ENCODE measurements at regions not wholly inside any gene's neighbourhood (a gene's known extent, or its start where the extent isn't known, plus 50 kb on each side); places are given as distances from the start of the nearest gene placed in this dataset.
"Not testable (repeated sequence)": the region's sequence is repeated elsewhere in the genome, so short reads cannot be mapped to it uniquely, and the experiment has no call there.

- DNase-seq (ENCODE audit: low read depth), result not testable (repeated sequence)
Measured at GRCh38 chr1:91207691-91208090, 185.9 kb upstream of the ZNF644 start.

- DNase-seq (ENCODE audit: low read depth), result not testable (repeated sequence)
Measured at GRCh38 chr1:91204150-91204549, 182.3 kb upstream of the ZNF644 start.

GRCh38 chr1:91201694-91202093, 179.9 kb upstream of the ZNF644 start:
- DNase-seq (ENCODE audit: low read depth), result no peak

DNA sequence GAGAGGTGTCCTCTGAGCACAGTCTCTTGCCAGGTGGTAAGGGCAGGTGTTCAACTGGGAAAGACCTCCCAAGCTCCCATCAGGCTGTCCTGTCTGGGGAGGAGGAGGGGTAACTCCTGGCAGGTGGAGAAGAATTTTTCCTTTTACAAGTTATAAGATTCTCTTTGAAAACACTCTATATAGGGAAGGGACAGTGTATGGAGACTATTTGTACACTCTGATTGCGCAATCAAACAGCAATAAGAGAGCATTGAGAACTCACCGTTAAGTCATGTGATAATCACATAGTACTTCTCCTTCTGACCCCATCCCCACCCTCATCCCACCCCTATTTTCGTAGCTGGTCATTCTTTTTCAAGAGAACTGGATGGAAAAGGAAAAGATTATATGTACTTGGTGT, 179.3 kb upstream of the ZNF644 start:
- DNase-seq (ENCODE audit: low read depth), result no peak

DNA sequence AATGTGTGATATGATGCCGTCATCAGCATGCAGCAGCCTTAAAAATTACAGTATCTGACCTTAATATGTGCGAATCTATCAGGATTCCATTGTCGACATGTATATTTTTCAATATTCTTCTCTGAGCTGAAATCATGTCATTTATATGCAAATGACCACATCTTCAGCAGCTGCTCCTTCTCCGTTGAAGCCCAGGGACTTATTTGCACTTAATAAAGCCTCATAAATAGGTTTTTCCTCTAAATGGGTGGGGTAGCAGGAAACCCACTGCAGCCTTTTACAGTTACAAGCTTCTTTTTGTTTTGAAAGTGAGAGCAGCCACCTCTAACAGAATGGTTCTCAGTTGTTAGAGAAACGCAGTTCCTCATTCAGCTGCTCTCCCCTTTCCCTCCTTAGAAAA, 178.8 kb upstream of the ZNF644 start:
- DNase-seq (ENCODE audit: low read depth), result no peak

DNA sequence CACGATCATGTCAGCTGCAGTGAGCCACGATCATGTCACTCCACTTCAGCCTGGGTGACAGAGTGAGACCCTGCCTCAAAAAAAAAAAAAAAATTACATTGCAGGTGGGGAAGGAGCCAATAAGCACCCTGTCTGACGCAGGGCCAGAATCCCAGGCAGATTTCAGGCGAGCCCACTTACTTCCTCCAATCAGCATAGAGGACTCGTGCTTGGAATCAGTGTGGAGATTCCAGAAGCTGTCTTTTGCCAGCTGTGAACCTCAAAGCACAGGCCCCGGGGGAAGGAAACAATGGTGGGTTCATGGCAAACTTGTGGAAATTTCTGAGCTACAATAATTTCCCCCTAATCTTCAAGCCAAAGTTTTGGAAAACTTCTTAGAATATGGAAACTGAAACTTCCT, 178.2 kb upstream of the ZNF644 start:
- DNase-seq (ENCODE audit: low read depth), result no peak

- DNase-seq (ENCODE audit: low read depth), result no peak
Measured at GRCh38 chr1:91190996-91191395, 169.2 kb upstream of the ZNF644 start.

DNA sequence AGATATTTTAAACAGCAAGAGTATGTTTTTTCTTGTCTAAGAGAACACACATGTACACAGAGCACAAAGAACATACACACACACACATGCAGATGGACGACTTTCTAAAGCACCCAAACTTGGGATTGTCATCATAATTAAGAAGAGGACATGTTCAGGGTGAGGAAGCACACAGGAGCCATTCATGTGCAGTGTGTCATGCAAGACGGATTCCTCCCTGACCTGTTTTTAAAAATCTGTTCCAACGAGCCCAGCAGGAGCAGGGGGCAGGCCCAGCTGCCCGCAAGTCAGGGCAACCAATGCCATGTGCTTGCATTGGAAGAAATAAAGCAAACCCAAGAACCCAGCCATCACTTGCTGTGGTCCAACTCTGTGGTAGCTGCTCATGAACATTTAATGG, 167.3 kb upstream of the ZNF644 start:
- no peak for DNase-seq (ENCODE audit: low read depth)

DNA sequence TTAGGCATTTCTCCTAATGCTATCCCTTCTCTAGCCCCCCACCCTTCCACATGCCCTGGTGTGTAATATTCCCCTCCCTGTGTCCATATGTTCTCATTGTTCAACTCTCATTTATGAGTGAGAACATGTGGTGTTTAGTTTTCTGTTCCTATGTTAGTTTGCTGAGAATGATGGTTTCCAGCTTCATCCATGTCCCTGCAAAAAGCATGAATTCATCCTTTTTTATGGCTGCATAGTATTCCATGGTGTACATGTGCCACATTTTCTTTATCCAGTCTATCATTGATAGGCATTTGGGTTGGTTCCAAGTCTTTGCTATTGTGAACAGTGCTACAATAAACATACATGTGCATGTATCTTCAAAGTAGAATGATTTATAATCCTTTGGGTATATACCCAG, 161.0 kb upstream of the ZNF644 start:
- not testable (repeated sequence) for DNase-seq (ENCODE audit: low read depth)

DNA sequence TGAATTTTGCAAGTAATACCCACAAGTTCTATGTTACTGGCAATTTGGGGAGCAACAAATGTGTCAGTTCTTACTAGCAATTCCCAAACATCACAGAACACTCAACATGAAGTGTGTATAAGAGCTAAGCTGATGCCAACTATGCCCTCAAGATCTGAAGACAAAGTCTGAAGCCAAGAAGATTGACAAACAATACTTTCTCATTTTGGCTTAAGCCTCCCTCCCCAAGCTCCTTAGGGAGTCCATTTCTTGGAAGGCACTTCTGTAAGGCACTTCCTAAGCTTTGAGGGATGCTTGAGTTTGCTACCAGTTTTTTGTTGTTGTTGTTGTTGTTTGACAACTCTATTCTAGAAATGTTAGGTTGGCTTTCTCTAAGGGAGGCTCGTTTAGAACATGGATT, 154.4 kb upstream of the ZNF644 start:
- no peak for DNase-seq (ENCODE audit: low read depth)

DNA sequence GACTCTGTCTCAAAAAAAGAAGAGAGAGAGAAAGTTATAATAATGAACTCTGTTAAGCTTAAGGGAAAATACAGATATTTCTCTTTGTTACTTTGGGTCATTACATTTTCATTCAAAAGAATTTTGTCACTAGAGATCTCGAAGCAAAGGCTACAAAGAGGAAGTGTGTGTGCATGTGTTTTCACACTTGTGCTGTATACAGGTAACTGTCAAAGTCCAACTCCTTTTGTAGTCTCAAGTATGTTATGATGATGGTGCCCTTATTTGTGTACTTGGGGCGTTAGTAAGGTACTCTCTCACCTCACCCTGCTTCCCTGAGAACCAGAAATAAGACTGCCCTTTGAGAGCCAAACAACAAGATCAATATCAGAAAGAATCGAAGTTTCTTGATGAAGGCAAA, 152.9 kb upstream of the ZNF644 start:
- no peak for DNase-seq (ENCODE audit: low read depth)

DNA sequence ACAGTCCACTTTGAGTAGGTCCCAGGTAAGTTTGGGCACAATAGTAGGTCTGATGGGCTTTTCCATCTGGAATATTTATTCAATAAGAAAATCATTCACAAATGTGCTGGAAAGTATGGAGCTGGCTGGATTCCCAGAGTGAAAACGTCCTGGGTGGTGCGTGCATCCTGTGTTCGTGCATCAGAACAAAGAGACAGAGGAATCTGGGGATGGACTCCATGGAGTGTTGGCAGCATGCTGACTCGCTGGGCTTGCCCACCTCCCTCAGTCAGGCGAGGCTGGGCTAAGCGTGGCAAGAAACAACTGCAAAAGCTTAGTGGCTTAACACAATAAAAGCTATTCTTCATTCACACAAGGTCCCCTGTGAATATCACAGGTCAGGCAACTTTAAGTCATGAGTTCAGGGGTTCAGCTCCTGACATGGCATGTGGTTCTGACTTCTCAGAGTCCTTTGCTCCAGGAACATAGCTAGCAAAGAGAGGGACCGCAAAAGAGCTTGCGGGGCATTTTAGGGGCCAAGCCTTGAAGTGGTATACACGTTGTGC, 151.6 kb upstream of the ZNF644 start:
- DNase-seq (ENCODE audit: low read depth), result no peak

DNA sequence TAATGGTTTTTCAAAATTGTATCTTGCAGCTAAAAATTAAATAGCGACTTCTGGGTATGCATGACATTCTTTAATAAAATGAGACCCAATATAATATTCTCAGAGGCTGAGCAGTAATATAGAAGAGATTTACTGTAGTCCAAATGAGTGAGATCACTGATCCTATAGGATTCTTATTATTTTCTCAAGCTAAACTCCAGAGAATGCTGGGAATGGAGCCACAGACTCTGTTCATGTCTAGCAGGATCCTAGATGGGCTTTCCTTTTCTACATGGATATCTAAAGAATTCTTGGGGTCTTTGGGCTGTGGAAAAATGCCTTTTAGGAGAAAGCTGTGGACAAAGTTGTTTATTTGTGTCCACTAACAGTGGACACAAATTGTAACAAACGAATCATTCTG, 150.7 kb upstream of the ZNF644 start:
- DNase-seq (ENCODE audit: low read depth), result no peak

GRCh38 chr1:91171898-91172297, 150.1 kb upstream of the ZNF644 start:
- DNase-seq (ENCODE audit: low read depth), result no peak

- no peak for DNase-seq (ENCODE audit: low read depth)
Measured at GRCh38 chr1:91170571-91170970, 148.7 kb upstream of the ZNF644 start.

DNA sequence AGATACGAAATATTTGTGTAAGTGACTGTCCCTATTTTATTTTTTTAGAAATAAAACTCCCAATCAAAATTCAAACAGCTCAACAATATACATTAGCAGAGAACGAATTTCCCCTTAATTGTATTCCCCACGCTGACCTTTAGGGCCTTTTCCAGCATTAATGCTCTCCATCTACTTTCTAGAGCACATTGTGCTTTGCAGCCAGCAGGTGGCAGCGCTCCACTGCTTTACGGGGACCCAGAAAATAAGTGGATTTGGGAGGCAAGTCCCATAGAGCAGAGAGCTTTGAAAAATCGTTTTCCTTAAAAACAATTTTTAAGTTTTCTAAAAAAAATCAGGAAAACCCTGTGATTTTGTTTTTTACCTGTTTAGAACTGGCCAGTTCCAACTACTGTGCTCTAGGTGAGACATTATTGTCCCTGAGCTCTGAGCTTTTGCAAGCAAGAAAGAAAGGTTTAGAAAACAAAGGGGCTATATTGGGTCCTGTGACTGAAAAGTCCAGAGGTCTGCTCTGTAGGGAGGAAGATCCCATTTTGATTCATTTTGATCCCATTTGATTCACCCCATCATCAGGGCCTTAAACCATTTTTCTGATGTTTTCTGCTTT, 144.4 kb upstream of the ZNF644 start:
- peak; percentile 15 for DNase-seq (ENCODE audit: low read depth)

DNA sequence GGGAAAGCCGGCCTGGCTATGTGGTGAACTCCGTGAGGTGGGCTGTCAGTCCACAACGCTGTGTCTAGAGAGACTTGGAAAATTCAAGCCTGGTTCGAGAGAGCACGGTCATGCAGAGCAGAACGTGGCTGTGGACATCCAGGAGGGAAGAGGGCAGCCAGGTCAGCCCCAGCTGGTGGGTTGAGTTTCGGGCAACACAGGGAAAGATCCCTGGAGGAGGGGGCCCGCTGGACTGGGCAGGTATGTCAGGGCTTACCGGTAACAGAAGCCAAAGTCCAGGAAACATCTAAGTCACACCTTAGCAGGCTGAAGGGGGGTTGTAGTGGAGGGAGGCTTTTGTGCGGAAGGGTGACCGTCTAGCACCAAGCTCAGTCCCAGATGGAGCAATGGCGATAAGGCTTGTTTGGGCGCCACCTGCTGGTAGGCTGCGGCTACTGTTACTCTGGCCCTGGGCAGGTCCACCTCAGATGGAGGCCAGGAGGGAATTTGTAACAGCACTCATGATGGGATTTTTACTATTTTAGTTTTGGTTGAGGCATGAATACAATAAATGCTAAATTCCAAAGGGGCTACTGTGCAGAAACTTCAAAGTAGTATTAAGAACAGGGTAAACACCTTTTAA, 143.3 kb upstream of the ZNF644 start:
- DNase-seq (ENCODE audit: low read depth), result peak; percentile 39

GRCh38 chr1:91162613-91163012, 140.8 kb upstream of the ZNF644 start:
- no peak for DNase-seq (ENCODE audit: low read depth)

DNA sequence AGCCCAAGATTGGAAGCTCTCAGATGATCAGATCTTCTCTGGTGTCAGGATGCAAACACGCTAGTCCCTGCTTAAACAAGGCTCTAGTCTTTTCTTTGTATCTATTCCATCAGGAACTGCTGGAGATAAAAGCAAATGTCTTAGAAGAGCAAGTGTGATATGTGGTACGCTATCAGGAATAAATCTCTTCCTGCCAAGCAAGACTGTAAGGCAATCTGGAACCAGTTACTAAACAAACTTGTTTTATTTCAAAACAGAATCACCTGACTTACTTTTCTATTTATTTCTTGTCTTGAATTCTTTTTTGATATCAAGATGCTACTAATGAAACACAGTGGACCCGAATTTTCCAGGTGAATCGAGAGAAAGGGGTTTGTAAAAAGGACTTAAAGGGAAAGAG, 139.9 kb upstream of the ZNF644 start:
- DNase-seq (ENCODE audit: low read depth), result no peak

DNA sequence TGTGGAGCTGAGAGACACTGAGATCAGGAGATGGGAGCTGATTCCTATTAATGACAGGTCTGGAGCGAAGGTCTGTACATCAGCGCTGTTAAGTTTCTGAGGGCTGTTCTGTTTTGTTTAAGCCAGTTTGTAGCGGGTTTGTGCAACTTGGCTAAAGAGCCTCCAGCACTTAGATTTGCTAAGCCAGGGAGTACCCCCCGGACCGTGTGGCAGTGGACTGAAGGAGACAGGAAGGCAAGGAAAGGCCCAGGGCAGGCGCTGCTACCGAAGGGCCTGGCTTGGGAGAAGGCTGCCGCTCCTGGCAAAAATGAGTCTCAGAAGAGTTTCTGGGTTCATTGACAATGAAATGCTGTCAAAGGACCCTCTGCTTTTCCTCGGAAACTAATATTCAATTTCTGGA, 139.3 kb upstream of the ZNF644 start:
- DNase-seq (ENCODE audit: low read depth), result no peak

DNA sequence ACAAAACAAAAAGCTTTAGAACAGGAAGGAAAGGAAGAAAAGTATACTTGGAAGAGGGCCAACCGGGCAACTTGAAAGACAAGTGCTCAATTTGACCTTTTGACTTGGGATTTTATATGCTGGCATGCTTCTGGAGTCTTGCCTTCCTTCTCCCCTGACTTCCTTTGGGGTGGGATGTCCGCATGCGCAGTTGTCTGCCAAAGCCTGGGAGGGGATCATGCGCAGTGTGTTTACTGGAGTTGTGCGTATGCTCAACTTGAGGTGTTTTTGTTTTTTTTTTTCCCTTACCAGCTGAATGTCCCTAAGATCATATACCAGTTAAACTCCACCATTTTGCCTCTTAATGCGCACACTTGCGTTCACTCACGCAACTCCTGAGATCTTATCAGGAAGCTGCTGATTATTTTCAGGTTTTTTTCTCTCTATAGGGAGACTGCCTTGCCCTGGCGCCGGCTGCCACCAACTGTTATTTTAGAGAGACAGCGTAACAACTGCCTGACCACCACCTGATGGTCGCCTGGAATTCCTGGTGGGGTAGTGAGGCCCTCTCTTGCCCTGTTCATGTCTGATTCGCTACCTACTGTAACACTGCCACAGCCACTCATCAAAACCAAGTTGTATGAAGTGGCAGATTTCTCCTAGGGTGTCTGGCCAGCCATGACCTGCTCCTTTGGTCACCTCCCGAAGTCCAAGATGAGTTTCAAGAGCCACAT, 138.7 kb upstream of the ZNF644 start:
- DNase-seq (ENCODE audit: low read depth), result no peak

DNA sequence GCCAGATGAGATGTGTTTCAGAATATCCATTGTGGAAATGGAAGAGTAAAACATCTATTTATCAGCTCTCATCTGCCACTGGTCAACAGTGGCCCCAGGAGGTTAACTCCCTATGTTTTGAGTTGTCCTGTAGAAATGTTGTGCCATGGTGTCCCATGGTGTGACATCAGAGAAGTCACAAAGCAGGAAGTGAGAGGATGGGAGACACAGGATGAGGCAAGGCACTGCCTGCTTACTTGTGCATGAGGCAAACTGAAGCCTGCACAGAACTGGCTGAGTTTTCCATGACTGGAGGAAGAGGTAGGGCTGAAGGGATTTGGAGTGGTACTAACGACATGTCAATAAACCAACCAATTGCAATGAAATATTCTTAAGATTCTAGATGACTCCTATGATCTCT, 131.5 kb upstream of the ZNF644 start:
- DNase-seq (ENCODE audit: low read depth), result no peak

- no peak for DNase-seq (ENCODE audit: low read depth)
Measured at GRCh38 chr1:91152331-91152730, 130.5 kb upstream of the ZNF644 start.

Data from activated T-helper 1 cell treated with Interleukin-2 at 50 U/mL for 16 hours (primary cell).